ENCODE measurements at regions not wholly inside any gene's neighbourhood (a gene's known extent, or its start where the extent isn't known, plus 50 kb on each side); places are given as distances from the start of the nearest gene placed in this dataset.

DNA sequence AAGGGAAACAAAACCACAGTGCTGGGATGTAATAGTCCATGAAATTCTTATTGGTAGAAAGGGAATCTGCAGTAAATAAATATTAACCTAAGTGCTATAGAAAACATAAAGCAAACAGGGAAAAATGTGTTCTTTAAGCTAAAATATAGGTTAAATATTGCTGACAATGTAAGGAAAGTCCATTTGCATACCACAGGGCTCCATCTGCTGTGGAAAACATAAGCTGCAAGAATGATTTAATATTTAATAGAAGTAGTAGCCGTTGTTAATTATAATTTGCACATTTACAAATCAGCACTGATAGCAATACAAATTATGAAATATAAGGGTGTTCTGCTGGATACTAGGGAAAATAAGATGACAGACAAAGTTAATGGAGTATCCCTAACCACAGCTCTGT, 444.9 kb upstream of the PKN2 start:
- TF ChIP-seq POLR2A (IDR thresholded peaks at IDR 0.05): no peak
- TF ChIP-seq, protein P1, sequence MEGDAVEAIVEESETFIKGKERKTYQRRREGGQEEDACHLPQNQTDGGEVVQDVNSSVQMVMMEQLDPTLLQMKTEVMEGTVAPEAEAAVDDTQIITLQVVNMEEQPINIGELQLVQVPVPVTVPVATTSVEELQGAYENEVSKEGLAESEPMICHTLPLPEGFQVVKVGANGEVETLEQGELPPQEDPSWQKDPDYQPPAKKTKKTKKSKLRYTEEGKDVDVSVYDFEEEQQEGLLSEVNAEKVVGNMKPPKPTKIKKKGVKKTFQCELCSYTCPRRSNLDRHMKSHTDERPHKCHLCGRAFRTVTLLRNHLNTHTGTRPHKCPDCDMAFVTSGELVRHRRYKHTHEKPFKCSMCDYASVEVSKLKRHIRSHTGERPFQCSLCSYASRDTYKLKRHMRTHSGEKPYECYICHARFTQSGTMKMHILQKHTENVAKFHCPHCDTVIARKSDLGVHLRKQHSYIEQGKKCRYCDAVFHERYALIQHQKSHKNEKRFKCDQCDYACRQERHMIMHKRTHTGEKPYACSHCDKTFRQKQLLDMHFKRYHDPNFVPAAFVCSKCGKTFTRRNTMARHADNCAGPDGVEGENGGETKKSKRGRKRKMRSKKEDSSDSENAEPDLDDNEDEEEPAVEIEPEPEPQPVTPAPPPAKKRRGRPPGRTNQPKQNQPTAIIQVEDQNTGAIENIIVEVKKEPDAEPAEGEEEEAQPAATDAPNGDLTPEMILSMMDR (IDR thresholded peaks at IDR 0.05): no peak
- Histone ChIP-seq H3K4me1 (no peaks in the 10 kb centered on the region), H3K9me3 (no peaks in the 10 kb centered on the region), H3K4me3 (no peak overlapping the region), H3K36me3 (replicated peaks in 1 of 2; ENCODE audit: insufficient read depth in 1 of 2, low read depth in 2 of 2) (no peaks in the 10 kb centered on the region), H3K27me3 (no peaks in the 10 kb centered on the region), H3K27ac (no peak overlapping the region)
- WGBS, 2 donors: 29 to 38% methylated on average over 1 of the region's 1 CpG
- no peak for ATAC-seq
- intact Hi-C loops (cut with DNase I): no loop called here
- DNase-seq: no peak

DNA sequence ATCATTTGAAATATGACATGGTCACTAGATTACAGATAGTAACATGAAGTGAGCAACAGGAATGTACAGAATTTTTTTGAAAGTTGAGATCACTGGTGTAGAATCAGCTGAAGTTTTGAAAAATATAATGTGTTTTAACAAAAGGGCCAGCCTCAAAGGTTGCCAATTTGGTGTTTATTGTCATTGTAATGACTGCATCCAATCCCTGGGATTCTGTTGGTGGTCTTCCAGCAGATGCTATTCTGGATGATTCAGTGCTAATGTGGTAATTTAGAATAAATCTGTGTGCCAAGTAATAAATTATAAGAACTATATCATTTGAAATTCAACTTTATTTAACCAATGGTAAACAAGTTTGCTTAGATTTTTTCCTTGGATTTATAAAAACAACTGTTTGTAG, 436.4 kb upstream of the PKN2 start:
- DNase-seq (no peak), ATAC-seq (no peak)
- Histone ChIP-seq H3K36me3 (replicated peaks in 1 of 2; ENCODE audit: insufficient read depth in 1 of 2, low read depth in 2 of 2) (no peaks in the 10 kb centered on the region), H3K27ac (no peak overlapping the region), H3K27me3 (no peaks in the 10 kb centered on the region), H3K9me3 (no peaks in the 10 kb centered on the region), H3K4me3 (no peak overlapping the region), H3K4me1 (no peaks in the 10 kb centered on the region)
- TF ChIP-seq, protein P1 (IDR thresholded peaks at IDR 0.05): no peak
- intact Hi-C loops (cut with DNase I): no loop called here

GRCh38 chr1:88250915-88251314, 433.2 kb upstream of the PKN2 start:
- ATAC-seq (no peak), DNase-seq (no peak)
- intact Hi-C loops (cut with DNase I): no loop called here
- no peak overlapping the region for H3K27ac ChIP-seq
- TF ChIP-seq POLR2A (IDR thresholded peaks at IDR 0.05): no peak
- TF ChIP-seq, protein P1 (IDR thresholded peaks at IDR 0.05): no peak
- H3K27me3 ChIP-seq: no peaks in the 10 kb centered on the region
- H3K9me3 ChIP-seq: no peaks in the 10 kb centered on the region
- no peak overlapping the region for H3K4me3 ChIP-seq
- H3K4me1 ChIP-seq: no peaks in the 10 kb centered on the region
- no peaks in the 10 kb centered on the region for H3K36me3 ChIP-seq (replicated peaks in 1 of 2; ENCODE audit: insufficient read depth in 1 of 2, low read depth in 2 of 2)

DNA sequence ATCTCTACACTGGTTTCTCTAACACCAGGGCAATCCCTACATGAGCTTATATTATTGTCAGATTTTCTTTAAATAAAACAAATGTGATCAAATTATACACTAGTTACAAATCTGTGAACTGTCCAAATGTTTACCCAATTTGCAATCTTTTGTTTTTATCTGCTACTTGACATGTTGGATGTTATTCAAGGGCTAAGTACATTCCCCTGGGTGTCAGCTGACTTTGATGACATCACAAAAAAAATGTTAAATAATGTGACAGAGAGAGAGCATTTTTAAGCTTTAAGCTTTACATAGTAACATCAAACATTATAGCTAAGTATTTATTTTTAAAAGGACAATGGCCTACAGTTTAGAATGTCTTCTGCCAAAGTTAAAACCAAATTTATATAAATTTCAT, 431.3 kb upstream of the PKN2 start:
- DNase-seq (no peak), ATAC-seq (no peak)
- H3K4me1 ChIP-seq: no peaks in the 10 kb centered on the region
- no peaks in the 10 kb centered on the region for H3K36me3 ChIP-seq (replicated peaks in 1 of 2; ENCODE audit: insufficient read depth in 1 of 2, low read depth in 2 of 2)
- no peak overlapping the region for H3K27ac ChIP-seq
- intact Hi-C loops (cut with DNase I): no loop called here
- TF ChIP-seq, protein P1 (IDR thresholded peaks at IDR 0.05): no peak
- no peak for TF ChIP-seq POLR2A (IDR thresholded peaks at IDR 0.05)
- H3K9me3 ChIP-seq: no peaks in the 10 kb centered on the region
- no peak overlapping the region for H3K4me3 ChIP-seq
- H3K27me3 ChIP-seq: no peaks in the 10 kb centered on the region

DNA sequence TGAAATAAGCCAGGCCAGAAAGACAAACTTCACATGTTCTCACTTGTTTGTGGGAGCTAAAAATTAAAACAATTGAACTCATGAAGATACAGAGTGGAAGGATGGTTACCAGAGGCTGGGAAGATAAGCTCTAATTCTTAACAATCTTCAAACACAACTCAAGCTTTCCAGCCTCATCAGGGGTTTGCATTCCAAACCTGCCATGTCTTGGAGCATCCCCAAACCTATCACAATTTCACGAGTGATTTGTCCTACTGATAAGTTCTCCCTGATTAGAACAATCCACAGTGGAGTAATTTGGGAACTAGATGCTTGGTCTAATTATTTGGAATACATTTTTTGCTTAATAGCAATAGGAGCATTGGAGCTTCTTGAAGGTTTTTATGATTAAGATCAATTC, 418.5 kb upstream of the PKN2 start:
- H3K27ac ChIP-seq: no peak overlapping the region
- H3K9me3 ChIP-seq: no peaks in the 10 kb centered on the region
- intact Hi-C loops (cut with DNase I): no loop called here
- no peaks in the 10 kb centered on the region for H3K27me3 ChIP-seq
- no peaks in the 10 kb centered on the region for H3K4me1 ChIP-seq
- no peak for DNase-seq
- WGBS, 2 donors: 27% methylated on average over 1 of the region's 1 CpG
- H3K36me3 ChIP-seq (replicated peaks in 1 of 2; ENCODE audit: insufficient read depth in 1 of 2, low read depth in 2 of 2): no peaks in the 10 kb centered on the region
- no peak for TF ChIP-seq POLR2A (IDR thresholded peaks at IDR 0.05)
- TF ChIP-seq, protein P1 (IDR thresholded peaks at IDR 0.05): no peak
- no peak for ATAC-seq
- H3K4me3 ChIP-seq: no peak overlapping the region

Measured in body of pancreas (tissue), 4 donors.